WTC11 (cell line): ENCODE measurements at regions not wholly inside any gene's neighbourhood (a gene's known extent, or its start where the extent isn't known, plus 50 kb on each side); places are given as distances from the start of the nearest gene placed in this dataset.

ENCODE experiments used
- ATAC-seq: fragments of 200-7000 bp; cut with Tn5 transposase; 2 replicates; pipeline ENCODE4 v1.10.0; 2021; ENCODE audit warnings: mild to moderate bottlenecking, moderate library complexity
- CTCF ChIA-PET: fragments of 300-600 bp; sonication (Branson Sonifier 250); formaldehyde crosslinking; loops from one replicate; lab custom pipeline; 2021; ENCODE audit warnings: antibody characterized with exemption; lab: Charles Lee
- POLR2A ChIA-PET: fragments of 350-600 bp; sonication (Branson Sonifier 250); formaldehyde crosslinking; loops from one replicate; lab custom pipeline; 2021; ENCODE audit warnings: antibody characterized with exemption; lab: Charles Lee
- DNase-seq: peaks from one replicate; pipeline ENCODE4 v3.0.0; 2021; ENCODE audit warnings: low spot score
- H3K27ac Mint-ChIP-seq: 2 replicates; pipeline ENCODE4 v1.8.0; 2021; ENCODE audit warnings: mixed read lengths
- H3K27me3 Mint-ChIP-seq: 2 replicates; pipeline ENCODE4 v1.8.0; 2021; ENCODE audit warnings: low read depth, mild to moderate bottlenecking, moderate library complexity, mixed read lengths
- H3K36me3 Mint-ChIP-seq: 2 replicates; pipeline ENCODE4 v1.8.0; 2021; ENCODE audit warnings: mixed read lengths
- H3K4me1 Mint-ChIP-seq: 2 replicates; pipeline ENCODE4 v1.8.0; 2022; ENCODE audit warnings: mixed read lengths
- H3K4me3 Mint-ChIP-seq: 2 replicates; pipeline ENCODE4 v1.8.0; 2021; ENCODE audit warnings: mild to moderate bottlenecking, moderate library complexity, mixed read lengths
- H3K9me3 Mint-ChIP-seq: 2 replicates; pipeline ENCODE4 v1.8.0; 2021; ENCODE audit warnings: mixed read lengths
- CREB1 ChIP-seq: sonication (generic); formaldehyde crosslinking; IDR thresholded peaks from 2 replicates; pipeline ENCODE4 v1.8.0; 2023; ENCODE audit warnings: mild to moderate bottlenecking, missing genetic modification reagents
- ELF4 ChIP-seq: sonication (generic); formaldehyde crosslinking; IDR thresholded peaks from 2 replicates; pipeline ENCODE4 v1.8.1; 2022; ENCODE audit warnings: low read depth, mild to moderate bottlenecking, moderate library complexity, missing genetic modification reagents
- GTF2I ChIP-seq: fragments of 250-450 bp; sonication (Bioruptor Pico); conservative IDR thresholded peaks from 2 replicates; pipeline ENCODE4 v1.4.0; 2021; ENCODE audit warnings: mild to moderate bottlenecking
- NFYB ChIP-seq: sonication (generic); formaldehyde crosslinking; conservative IDR thresholded peaks from 2 replicates; pipeline ENCODE4 v1.8.0; 2022; ENCODE audit warnings: low read depth, missing genetic modification reagents
- NR3C1 ChIP-seq: sonication (generic); formaldehyde crosslinking; conservative IDR thresholded peaks from 2 replicates; pipeline ENCODE4 v1.8.1; 2023; ENCODE audit warnings: low read depth, mild to moderate bottlenecking, missing genetic modification reagents
- PRRX2 ChIP-seq: fragments of 250-450 bp; sonication (Bioruptor Pico); IDR thresholded peaks from 2 replicates; pipeline ENCODE4 v1.8.0; 2021; ENCODE audit warnings: mild to moderate bottlenecking
- TEAD1 ChIP-seq: sonication (generic); formaldehyde crosslinking; IDR thresholded peaks from 2 replicates; pipeline ENCODE4 v1.8.0; 2022; ENCODE audit warnings: mild to moderate bottlenecking, missing genetic modification reagents
- TEAD4 ChIP-seq: sonication (generic); formaldehyde crosslinking; IDR thresholded peaks from 2 replicates; pipeline ENCODE4 v1.8.0; 2022; ENCODE audit warnings: mild to moderate bottlenecking, missing genetic modification reagents
- ZNF232 ChIP-seq: sonication (generic); formaldehyde crosslinking; IDR thresholded peaks from 2 replicates; pipeline ENCODE4 v1.8.0; 2022; ENCODE audit warnings: mild to moderate bottlenecking, missing genetic modification reagents
- TF ChIP-seq, protein P1 (sequence below): sonication (generic); formaldehyde crosslinking; IDR thresholded peaks from 2 replicates; pipeline ENCODE4 v1.8.0; 2023; ENCODE audit warnings: missing genetic modification reagents, mild to moderate bottlenecking, borderline replicate concordance
- TF ChIP-seq, protein P2 (sequence below): sonication (generic); formaldehyde crosslinking; IDR thresholded peaks from 2 replicates; pipeline ENCODE4 v1.8.1; 2023; ENCODE audit warnings: mild to moderate bottlenecking, moderate library complexity, missing genetic modification reagents
- TF ChIP-seq, protein P3 (sequence below): sonication (generic); formaldehyde crosslinking; IDR thresholded peaks from 2 replicates; pipeline ENCODE4 v1.8.0; 2022; ENCODE audit warnings: mild to moderate bottlenecking, missing genetic modification reagents
- TF ChIP-seq, protein P4 (sequence below): fragments of 250-450 bp; sonication (Bioruptor Pico); IDR thresholded peaks from 2 replicates; pipeline ENCODE4 v1.9.0; 2021; ENCODE audit warnings: mild to moderate bottlenecking
- TF ChIP-seq, protein P5 (sequence below): sonication (generic); formaldehyde crosslinking; IDR thresholded peaks from 2 replicates; pipeline ENCODE4 v1.8.0; 2022; ENCODE audit warnings: mild to moderate bottlenecking, missing genetic modification reagents

DNA sequence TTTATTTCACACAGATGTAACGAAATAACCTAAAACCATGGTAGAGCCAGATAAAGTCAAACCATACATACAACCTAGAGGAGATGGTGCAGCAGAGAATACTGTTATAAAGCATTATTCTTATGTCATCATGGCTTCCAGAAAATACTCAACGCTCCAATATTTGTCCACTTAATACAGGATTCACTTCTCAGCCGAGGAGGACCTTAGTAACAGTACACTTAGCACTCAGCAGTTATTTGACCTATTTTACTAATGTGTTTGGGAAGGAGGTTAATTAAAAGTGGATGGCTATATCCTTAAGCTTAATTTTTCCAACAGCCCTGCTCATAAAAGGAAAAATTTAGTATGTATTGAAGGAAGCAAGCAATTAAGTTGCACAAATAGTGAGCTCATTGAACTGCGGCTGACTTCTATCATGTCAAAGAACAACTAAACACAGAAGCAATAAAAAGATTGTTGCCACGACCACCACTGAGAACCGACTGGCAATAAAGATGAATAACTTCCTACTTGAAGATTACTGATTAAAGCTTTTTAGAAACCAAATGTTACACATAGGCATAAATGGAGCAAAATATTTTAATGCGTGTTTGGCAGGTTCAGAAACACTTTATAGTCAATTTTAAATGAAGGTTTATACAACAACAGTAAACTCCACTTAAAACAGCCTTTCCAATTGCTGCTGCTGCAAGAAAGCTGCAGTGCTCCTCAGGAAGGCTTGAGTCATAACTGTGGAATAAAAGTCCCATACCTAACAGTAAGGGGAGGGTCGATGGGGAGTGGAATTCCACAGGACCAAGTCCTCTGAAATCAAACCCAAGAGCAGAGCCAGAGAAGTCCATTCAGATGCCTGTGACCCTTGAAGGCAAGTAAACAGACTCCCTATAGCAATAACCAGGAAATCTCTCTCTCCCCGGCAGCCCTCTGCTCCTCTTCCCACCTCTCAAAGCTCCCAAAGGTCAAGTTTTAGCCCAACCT is 218.9 kb upstream of the CDKN3 start:
- DNase-seq: no peak
- POLR2A ChIA-PET: no interaction called here
- no peaks in the 10 kb centered on the region for H3K27me3 Mint-ChIP-seq

DNA sequence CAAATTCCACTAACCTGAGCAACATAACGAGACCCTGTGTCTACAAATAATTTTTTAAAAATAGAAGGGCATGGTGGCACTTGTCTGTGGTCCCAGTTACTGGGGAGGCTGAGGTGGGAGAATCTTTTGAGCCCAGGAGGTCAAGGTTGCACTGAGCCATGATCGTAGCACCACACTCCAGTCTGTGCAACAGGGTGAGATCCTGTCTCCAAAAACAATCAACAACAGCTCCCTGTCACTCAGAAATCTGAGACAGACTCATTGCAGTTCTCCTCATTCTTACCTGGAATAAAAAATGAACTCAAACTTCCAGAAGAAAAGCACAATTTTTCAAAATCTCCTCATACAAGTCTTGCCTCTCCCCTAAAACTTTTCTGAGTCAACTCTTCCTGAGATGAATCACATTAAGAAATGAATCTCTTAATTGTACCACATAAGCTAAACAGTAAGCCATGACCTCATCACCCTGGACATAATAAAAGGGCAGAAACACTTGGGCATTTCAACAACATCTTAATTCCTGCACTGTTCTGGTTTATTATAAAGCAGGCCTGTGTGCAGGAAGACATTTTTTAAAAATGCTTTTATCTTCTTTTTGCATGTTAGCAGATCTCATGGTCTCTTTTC is 214.3 kb upstream of the CDKN3 start:
- no peak for TF ChIP-seq CREB1
- no peak for TF ChIP-seq NFYB (CRISPR knock-in tag)
- TF ChIP-seq ZNF232 (CRISPR knock-in tag): no peak
- TF ChIP-seq, protein P1, sequence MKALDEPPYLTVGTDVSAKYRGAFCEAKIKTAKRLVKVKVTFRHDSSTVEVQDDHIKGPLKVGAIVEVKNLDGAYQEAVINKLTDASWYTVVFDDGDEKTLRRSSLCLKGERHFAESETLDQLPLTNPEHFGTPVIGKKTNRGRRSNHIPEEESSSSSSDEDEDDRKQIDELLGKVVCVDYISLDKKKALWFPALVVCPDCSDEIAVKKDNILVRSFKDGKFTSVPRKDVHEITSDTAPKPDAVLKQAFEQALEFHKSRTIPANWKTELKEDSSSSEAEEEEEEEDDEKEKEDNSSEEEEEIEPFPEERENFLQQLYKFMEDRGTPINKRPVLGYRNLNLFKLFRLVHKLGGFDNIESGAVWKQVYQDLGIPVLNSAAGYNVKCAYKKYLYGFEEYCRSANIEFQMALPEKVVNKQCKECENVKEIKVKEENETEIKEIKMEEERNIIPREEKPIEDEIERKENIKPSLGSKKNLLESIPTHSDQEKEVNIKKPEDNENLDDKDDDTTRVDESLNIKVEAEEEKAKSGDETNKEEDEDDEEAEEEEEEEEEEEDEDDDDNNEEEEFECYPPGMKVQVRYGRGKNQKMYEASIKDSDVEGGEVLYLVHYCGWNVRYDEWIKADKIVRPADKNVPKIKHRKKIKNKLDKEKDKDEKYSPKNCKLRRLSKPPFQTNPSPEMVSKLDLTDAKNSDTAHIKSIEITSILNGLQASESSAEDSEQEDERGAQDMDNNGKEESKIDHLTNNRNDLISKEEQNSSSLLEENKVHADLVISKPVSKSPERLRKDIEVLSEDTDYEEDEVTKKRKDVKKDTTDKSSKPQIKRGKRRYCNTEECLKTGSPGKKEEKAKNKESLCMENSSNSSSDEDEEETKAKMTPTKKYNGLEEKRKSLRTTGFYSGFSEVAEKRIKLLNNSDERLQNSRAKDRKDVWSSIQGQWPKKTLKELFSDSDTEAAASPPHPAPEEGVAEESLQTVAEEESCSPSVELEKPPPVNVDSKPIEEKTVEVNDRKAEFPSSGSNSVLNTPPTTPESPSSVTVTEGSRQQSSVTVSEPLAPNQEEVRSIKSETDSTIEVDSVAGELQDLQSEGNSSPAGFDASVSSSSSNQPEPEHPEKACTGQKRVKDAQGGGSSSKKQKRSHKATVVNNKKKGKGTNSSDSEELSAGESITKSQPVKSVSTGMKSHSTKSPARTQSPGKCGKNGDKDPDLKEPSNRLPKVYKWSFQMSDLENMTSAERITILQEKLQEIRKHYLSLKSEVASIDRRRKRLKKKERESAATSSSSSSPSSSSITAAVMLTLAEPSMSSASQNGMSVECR (CRISPR knock-in tag): no peak
- TF ChIP-seq, protein P2, sequence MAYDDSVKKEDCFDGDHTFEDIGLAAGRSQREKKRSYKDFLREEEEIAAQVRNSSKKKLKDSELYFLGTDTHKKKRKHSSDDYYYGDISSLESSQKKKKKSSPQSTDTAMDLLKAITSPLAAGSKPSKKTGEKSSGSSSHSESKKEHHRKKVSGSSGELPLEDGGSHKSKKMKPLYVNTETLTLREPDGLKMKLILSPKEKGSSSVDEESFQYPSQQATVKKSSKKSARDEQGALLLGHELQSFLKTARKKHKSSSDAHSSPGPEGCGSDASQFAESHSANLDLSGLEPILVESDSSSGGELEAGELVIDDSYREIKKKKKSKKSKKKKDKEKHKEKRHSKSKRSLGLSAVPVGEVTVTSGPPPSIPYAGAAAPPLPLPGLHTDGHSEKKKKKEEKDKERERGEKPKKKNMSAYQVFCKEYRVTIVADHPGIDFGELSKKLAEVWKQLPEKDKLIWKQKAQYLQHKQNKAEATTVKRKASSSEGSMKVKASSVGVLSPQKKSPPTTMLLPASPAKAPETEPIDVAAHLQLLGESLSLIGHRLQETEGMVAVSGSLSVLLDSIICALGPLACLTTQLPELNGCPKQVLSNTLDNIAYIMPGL (CRISPR knock-in tag): no peak
- TF ChIP-seq, protein P3, sequence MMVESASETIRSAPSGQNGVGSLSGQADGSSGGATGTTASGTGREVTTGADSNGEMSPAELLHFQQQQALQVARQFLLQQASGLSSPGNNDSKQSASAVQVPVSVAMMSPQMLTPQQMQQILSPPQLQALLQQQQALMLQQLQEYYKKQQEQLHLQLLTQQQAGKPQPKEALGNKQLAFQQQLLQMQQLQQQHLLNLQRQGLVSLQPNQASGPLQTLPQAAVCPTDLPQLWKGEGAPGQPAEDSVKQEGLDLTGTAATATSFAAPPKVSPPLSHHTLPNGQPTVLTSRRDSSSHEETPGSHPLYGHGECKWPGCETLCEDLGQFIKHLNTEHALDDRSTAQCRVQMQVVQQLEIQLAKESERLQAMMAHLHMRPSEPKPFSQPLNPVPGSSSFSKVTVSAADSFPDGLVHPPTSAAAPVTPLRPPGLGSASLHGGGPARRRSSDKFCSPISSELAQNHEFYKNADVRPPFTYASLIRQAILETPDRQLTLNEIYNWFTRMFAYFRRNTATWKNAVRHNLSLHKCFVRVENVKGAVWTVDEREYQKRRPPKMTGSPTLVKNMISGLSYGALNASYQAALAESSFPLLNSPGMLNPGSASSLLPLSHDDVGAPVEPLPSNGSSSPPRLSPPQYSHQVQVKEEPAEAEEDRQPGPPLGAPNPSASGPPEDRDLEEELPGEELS (CRISPR knock-in tag): no peak
- no peak for TF ChIP-seq NR3C1 (CRISPR knock-in tag)
- no peak for TF ChIP-seq TEAD4
- no peak for TF ChIP-seq PRRX2 (CRISPR knock-in tag)
- TF ChIP-seq GTF2I (CRISPR knock-in tag): no peak
- TF ChIP-seq, protein P4, sequence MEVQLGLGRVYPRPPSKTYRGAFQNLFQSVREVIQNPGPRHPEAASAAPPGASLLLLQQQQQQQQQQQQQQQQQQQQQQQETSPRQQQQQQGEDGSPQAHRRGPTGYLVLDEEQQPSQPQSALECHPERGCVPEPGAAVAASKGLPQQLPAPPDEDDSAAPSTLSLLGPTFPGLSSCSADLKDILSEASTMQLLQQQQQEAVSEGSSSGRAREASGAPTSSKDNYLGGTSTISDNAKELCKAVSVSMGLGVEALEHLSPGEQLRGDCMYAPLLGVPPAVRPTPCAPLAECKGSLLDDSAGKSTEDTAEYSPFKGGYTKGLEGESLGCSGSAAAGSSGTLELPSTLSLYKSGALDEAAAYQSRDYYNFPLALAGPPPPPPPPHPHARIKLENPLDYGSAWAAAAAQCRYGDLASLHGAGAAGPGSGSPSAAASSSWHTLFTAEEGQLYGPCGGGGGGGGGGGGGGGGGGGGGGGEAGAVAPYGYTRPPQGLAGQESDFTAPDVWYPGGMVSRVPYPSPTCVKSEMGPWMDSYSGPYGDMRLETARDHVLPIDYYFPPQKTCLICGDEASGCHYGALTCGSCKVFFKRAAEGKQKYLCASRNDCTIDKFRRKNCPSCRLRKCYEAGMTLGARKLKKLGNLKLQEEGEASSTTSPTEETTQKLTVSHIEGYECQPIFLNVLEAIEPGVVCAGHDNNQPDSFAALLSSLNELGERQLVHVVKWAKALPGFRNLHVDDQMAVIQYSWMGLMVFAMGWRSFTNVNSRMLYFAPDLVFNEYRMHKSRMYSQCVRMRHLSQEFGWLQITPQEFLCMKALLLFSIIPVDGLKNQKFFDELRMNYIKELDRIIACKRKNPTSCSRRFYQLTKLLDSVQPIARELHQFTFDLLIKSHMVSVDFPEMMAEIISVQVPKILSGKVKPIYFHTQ (CRISPR knock-in tag): no peak
- TF ChIP-seq ELF4 (CRISPR knock-in tag): no peak
- Mint-ChIP-seq H3K9me3 (no peaks in the 10 kb centered on the region), H3K4me1 (peaks cover 5% of the 10 kb centered on the region), H3K27me3 (peaks cover 9% of the 10 kb centered on the region), H3K36me3 (no peaks in the 10 kb centered on the region), H3K27ac (no peak overlapping the region), H3K4me3 (no peak overlapping the region)
- DNase-seq: no peak
- ChIA-PET CTCF (interaction anchor here (0.9 kb wide), 1 partner anchor 253 kb away, joined by 3 read pairs; no protein-coding TSS in a partner anchor), POLR2A (no interaction called here)
- no peak for ATAC-seq

More for the DNA sequence above, 218.9 kb upstream of the CDKN3 start:
- Mint-ChIP-seq H3K4me1 (no peaks in the 10 kb centered on the region), H3K36me3 (no peaks in the 10 kb centered on the region), H3K9me3 (no peaks in the 10 kb centered on the region), H3K27ac (no peak overlapping the region), H3K4me3 (no peak overlapping the region)
- ATAC-seq: no peak
- CTCF ChIA-PET: interaction anchor here (1.0 to 6.6 kb wide), 4 partner anchors 9 to 248 kb away, joined by 3 to 54 read pairs (median 10); no protein-coding TSS in a partner anchor
- TF ChIP-seq, protein P3 (CRISPR knock-in tag): no peak
- TF ChIP-seq TEAD1: no peak
- TF ChIP-seq, protein P5, sequence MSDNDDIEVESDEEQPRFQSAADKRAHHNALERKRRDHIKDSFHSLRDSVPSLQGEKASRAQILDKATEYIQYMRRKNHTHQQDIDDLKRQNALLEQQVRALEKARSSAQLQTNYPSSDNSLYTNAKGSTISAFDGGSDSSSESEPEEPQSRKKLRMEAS (CRISPR knock-in tag): no peak
